ENCODE measurements at regions not wholly inside any gene's neighbourhood (a gene's known extent, or its start where the extent isn't known, plus 50 kb on each side); places are given as distances from the start of the nearest gene placed in this dataset.

DNA sequence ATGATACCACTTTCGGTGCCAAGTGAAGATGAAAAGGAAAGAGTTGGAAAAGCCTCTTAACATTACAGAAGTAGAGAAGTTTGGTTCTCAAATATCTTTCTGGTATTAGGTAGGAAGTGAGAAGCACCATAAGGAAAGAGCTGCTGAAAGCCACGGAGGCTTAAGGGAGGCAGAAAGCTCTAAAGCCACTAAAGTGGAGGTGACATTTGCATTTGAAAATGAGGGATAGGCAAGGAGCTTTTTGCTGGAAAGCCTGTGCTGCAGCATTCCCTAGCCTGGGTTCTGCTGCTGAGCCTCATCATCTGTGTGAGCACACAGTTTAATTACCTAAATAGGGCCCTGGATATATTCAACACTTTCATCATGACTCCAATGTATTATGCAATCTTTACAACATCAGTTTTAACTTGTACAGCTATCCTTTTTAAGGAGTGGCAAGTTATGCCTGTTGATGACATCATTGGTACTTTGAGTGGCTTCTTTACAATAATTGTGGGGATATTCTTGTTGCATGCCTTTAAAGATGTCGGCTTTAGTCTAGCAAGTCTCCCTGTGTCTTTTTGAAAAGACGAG lies 315.4 kb downstream of the RBM26 start:
- TF ChIP-seq, protein P1, sequence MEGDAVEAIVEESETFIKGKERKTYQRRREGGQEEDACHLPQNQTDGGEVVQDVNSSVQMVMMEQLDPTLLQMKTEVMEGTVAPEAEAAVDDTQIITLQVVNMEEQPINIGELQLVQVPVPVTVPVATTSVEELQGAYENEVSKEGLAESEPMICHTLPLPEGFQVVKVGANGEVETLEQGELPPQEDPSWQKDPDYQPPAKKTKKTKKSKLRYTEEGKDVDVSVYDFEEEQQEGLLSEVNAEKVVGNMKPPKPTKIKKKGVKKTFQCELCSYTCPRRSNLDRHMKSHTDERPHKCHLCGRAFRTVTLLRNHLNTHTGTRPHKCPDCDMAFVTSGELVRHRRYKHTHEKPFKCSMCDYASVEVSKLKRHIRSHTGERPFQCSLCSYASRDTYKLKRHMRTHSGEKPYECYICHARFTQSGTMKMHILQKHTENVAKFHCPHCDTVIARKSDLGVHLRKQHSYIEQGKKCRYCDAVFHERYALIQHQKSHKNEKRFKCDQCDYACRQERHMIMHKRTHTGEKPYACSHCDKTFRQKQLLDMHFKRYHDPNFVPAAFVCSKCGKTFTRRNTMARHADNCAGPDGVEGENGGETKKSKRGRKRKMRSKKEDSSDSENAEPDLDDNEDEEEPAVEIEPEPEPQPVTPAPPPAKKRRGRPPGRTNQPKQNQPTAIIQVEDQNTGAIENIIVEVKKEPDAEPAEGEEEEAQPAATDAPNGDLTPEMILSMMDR (conservative IDR thresholded peaks at IDR 0.05 in 1 of 2, IDR thresholded peaks at IDR 0.05 in 1 of 2; ENCODE audit: extremely low read depth in 1 of 2, insufficient read depth in 1 of 2, low read depth in 1 of 2, low read length in 2 of 2), result no peak
- TF ChIP-seq EZH2 (IDR thresholded peaks at IDR 0.05; ENCODE audit: borderline replicate concordance, low read length), result no peak

Data from mammary epithelial cell (primary cell).